ENCODE measurements at regions not wholly inside any gene's neighbourhood (a gene's known extent, or its start where the extent isn't known, plus 50 kb on each side); places are given as distances from the start of the nearest gene placed in this dataset.

DNA sequence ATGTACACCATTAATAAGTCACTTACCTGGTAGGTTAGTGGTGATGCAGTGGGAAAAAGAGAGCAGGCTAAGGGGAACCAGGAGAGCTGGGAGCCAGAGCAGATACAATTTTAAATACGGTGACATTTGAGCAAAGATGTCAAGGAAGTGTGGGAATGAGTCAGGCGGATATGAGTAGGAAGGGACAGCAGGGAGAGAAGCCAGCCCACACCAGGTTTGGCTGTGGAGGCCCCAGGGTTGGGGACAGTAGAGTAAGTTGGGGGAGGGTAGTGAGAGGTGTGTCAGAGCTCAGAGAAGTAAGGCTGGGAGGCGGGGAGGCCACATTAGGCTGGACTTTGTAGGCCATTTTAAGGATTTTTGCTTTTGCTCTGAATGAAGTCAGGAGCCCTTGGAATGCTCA, 482.0 kb downstream of the DISC1 start:
- H3K4me3 Mint-ChIP-seq = peak overlapping the region; percentile 3; the same call in 1 of the 2 replicates
- DNase-seq (ENCODE audit: low spot score) = no peak
- H3K36me3 Mint-ChIP-seq = peaks cover 4% of the 10 kb centered on the region; the same call in 1 of the 2 replicates
- CTCF ChIA-PET = interaction anchor here (0.9 kb wide), 1 partner anchor 125 kb away, joined by 3 read pairs; no protein-coding TSS in a partner anchor
- POLR2A ChIA-PET = no interaction called here
- TF ChIP-seq, protein P1, sequence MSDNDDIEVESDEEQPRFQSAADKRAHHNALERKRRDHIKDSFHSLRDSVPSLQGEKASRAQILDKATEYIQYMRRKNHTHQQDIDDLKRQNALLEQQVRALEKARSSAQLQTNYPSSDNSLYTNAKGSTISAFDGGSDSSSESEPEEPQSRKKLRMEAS (CRISPR knock-in tag; IDR thresholded peaks at IDR 0.05) = no peak
- TF ChIP-seq ZNF317 (CRISPR knock-in tag; IDR thresholded peaks at IDR 0.05; ENCODE audit: borderline replicate concordance, low read depth) = no peak
- TF ChIP-seq, protein P2, sequence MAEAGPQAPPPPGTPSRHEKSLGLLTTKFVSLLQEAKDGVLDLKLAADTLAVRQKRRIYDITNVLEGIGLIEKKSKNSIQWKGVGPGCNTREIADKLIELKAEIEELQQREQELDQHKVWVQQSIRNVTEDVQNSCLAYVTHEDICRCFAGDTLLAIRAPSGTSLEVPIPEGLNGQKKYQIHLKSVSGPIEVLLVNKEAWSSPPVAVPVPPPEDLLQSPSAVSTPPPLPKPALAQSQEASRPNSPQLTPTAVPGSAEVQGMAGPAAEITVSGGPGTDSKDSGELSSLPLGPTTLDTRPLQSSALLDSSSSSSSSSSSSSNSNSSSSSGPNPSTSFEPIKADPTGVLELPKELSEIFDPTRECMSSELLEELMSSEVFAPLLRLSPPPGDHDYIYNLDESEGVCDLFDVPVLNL (CRISPR knock-in tag; IDR thresholded peaks at IDR 0.05; ENCODE audit: borderline replicate concordance, low read depth) = no peak
- TF ChIP-seq GABPB1 (CRISPR knock-in tag; IDR thresholded peaks at IDR 0.05) = no peak
- TF ChIP-seq MYBL2 (CRISPR knock-in tag; IDR thresholded peaks at IDR 0.05) = no peak
- no peak for TF ChIP-seq NFATC4 (CRISPR knock-in tag; IDR thresholded peaks at IDR 0.05)
- no peak for TF ChIP-seq ZBTB21 (CRISPR knock-in tag; IDR thresholded peaks at IDR 0.05; ENCODE audit: borderline replicate concordance)
- no peak for TF ChIP-seq CREB1 (CRISPR knock-in tag; IDR thresholded peaks at IDR 0.05)
- no peak for TF ChIP-seq ETV6 (CRISPR knock-in tag; IDR thresholded peaks at IDR 0.05)
- peaks cover 34% of the 10 kb centered on the region for H3K27me3 Mint-ChIP-seq (ENCODE audit: low read depth)
- H3K4me1 Mint-ChIP-seq = peaks cover 69% of the 10 kb centered on the region
- no peak for ATAC-seq
- H3K9me3 Mint-ChIP-seq = peaks cover 8% of the 10 kb centered on the region
- H3K27ac Mint-ChIP-seq = no peak overlapping the region

DNA sequence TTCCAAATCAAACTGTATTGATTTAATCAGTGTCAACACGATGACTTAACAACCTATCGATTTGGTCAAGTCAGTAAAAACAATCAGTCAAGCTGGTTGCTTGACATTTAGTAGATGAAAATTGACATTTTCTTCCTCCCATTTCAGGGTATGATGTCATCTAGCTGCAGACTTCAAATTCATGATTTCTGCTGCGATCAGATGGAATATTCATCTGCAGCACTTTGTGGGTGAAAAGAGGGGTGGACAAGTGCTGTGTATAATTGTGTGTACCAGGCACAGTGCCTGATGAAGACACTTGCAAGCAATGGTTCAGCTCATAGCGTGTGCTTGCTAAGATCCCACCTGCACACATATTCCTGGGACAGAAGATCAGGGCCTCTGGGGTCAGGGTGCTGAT, 479.8 kb downstream of the DISC1 start:
- ChIA-PET CTCF (interaction anchor here (0.6 to 0.9 kb wide), 2 partner anchors 310 to 350 kb away, joined by 3 read pairs; no protein-coding TSS in a partner anchor), POLR2A (no interaction called here)
- no peak for DNase-seq (ENCODE audit: low spot score)
- H3K9me3 Mint-ChIP-seq = no peaks in the 10 kb centered on the region
- no peak overlapping the region for H3K27ac Mint-ChIP-seq
- H3K4me1 Mint-ChIP-seq = peaks cover 55% of the 10 kb centered on the region
- H3K4me3 Mint-ChIP-seq = no peak overlapping the region
- ATAC-seq = no peak
- no peaks in the 10 kb centered on the region for H3K36me3 Mint-ChIP-seq
- peaks cover 30% of the 10 kb centered on the region for H3K27me3 Mint-ChIP-seq (ENCODE audit: low read depth)
- TF ChIP-seq, protein P3, sequence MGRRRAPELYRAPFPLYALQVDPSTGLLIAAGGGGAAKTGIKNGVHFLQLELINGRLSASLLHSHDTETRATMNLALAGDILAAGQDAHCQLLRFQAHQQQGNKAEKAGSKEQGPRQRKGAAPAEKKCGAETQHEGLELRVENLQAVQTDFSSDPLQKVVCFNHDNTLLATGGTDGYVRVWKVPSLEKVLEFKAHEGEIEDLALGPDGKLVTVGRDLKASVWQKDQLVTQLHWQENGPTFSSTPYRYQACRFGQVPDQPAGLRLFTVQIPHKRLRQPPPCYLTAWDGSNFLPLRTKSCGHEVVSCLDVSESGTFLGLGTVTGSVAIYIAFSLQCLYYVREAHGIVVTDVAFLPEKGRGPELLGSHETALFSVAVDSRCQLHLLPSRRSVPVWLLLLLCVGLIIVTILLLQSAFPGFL (CRISPR knock-in tag; IDR thresholded peaks at IDR 0.05; ENCODE audit: borderline replicate concordance) = no peak
- TF ChIP-seq, protein P4, sequence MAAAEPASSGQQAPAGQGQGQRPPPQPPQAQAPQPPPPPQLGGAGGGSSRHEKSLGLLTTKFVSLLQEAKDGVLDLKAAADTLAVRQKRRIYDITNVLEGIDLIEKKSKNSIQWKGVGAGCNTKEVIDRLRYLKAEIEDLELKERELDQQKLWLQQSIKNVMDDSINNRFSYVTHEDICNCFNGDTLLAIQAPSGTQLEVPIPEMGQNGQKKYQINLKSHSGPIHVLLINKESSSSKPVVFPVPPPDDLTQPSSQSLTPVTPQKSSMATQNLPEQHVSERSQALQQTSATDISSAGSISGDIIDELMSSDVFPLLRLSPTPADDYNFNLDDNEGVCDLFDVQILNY (CRISPR knock-in tag; IDR thresholded peaks at IDR 0.05) = no peak
- TF ChIP-seq, protein P5, sequence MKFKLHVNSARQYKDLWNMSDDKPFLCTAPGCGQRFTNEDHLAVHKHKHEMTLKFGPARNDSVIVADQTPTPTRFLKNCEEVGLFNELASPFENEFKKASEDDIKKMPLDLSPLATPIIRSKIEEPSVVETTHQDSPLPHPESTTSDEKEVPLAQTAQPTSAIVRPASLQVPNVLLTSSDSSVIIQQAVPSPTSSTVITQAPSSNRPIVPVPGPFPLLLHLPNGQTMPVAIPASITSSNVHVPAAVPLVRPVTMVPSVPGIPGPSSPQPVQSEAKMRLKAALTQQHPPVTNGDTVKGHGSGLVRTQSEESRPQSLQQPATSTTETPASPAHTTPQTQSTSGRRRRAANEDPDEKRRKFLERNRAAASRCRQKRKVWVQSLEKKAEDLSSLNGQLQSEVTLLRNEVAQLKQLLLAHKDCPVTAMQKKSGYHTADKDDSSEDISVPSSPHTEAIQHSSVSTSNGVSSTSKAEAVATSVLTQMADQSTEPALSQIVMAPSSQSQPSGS (CRISPR knock-in tag; IDR thresholded peaks at IDR 0.05; ENCODE audit: borderline replicate concordance, low read depth) = no peak
- TF ChIP-seq SOX15 (CRISPR knock-in tag; IDR thresholded peaks at IDR 0.05) (no peak), CBFB (CRISPR knock-in tag; IDR thresholded peaks at IDR 0.05; ENCODE audit: low read depth) (no peak), OVOL2 (CRISPR knock-in tag; IDR thresholded peaks at IDR 0.05; ENCODE audit: borderline replicate concordance) (no peak), NFYB (CRISPR knock-in tag; conservative IDR thresholded peaks at IDR 0.05; ENCODE audit: low read depth) (no peak), ZNF671 (CRISPR knock-in tag; IDR thresholded peaks at IDR 0.05) (no peak), TEAD1 (CRISPR knock-in tag; IDR thresholded peaks at IDR 0.05) (no peak), TEAD4 (CRISPR knock-in tag; IDR thresholded peaks at IDR 0.05) (no peak)
- TF ChIP-seq, protein P6, sequence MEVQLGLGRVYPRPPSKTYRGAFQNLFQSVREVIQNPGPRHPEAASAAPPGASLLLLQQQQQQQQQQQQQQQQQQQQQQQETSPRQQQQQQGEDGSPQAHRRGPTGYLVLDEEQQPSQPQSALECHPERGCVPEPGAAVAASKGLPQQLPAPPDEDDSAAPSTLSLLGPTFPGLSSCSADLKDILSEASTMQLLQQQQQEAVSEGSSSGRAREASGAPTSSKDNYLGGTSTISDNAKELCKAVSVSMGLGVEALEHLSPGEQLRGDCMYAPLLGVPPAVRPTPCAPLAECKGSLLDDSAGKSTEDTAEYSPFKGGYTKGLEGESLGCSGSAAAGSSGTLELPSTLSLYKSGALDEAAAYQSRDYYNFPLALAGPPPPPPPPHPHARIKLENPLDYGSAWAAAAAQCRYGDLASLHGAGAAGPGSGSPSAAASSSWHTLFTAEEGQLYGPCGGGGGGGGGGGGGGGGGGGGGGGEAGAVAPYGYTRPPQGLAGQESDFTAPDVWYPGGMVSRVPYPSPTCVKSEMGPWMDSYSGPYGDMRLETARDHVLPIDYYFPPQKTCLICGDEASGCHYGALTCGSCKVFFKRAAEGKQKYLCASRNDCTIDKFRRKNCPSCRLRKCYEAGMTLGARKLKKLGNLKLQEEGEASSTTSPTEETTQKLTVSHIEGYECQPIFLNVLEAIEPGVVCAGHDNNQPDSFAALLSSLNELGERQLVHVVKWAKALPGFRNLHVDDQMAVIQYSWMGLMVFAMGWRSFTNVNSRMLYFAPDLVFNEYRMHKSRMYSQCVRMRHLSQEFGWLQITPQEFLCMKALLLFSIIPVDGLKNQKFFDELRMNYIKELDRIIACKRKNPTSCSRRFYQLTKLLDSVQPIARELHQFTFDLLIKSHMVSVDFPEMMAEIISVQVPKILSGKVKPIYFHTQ (CRISPR knock-in tag; IDR thresholded peaks at IDR 0.05) = no peak
- TF ChIP-seq, protein P7, sequence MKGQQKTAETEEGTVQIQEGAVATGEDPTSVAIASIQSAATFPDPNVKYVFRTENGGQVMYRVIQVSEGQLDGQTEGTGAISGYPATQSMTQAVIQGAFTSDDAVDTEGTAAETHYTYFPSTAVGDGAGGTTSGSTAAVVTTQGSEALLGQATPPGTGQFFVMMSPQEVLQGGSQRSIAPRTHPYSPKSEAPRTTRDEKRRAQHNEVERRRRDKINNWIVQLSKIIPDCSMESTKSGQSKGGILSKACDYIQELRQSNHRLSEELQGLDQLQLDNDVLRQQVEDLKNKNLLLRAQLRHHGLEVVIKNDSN (CRISPR knock-in tag; IDR thresholded peaks at IDR 0.05) = no peak
- TF ChIP-seq, protein P8, sequence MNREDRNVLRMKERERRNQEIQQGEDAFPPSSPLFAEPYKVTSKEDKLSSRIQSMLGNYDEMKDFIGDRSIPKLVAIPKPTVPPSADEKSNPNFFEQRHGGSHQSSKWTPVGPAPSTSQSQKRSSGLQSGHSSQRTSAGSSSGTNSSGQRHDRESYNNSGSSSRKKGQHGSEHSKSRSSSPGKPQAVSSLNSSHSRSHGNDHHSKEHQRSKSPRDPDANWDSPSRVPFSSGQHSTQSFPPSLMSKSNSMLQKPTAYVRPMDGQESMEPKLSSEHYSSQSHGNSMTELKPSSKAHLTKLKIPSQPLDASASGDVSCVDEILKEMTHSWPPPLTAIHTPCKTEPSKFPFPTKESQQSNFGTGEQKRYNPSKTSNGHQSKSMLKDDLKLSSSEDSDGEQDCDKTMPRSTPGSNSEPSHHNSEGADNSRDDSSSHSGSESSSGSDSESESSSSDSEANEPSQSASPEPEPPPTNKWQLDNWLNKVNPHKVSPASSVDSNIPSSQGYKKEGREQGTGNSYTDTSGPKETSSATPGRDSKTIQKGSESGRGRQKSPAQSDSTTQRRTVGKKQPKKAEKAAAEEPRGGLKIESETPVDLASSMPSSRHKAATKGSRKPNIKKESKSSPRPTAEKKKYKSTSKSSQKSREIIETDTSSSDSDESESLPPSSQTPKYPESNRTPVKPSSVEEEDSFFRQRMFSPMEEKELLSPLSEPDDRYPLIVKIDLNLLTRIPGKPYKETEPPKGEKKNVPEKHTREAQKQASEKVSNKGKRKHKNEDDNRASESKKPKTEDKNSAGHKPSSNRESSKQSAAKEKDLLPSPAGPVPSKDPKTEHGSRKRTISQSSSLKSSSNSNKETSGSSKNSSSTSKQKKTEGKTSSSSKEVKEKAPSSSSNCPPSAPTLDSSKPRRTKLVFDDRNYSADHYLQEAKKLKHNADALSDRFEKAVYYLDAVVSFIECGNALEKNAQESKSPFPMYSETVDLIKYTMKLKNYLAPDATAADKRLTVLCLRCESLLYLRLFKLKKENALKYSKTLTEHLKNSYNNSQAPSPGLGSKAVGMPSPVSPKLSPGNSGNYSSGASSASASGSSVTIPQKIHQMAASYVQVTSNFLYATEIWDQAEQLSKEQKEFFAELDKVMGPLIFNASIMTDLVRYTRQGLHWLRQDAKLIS (CRISPR knock-in tag; IDR thresholded peaks at IDR 0.05; ENCODE audit: borderline replicate concordance) = no peak
- TF ChIP-seq, protein P2 (CRISPR knock-in tag; IDR thresholded peaks at IDR 0.05; ENCODE audit: borderline replicate concordance, low read depth) = no peak
